Lung microvascular endothelial cell (primary cell): ENCODE measurements at regions not wholly inside any gene's neighbourhood (a gene's known extent, or its start where the extent isn't known, plus 50 kb on each side); places are given as distances from the start of the nearest gene placed in this dataset.

Experiments
- DNase-seq, 2 donors: peaks; one replicate each; pipeline versions ENCODE4 v3.0.0 to v3.0.0-alpha.2; 2010; ENCODE audit warnings: low read depth in 2 of 2

- DNase-seq: no peak
Measured at GRCh38 chr16:35377142-35377541, 1917.7 kb downstream of the TP53TG3F start.

DNA sequence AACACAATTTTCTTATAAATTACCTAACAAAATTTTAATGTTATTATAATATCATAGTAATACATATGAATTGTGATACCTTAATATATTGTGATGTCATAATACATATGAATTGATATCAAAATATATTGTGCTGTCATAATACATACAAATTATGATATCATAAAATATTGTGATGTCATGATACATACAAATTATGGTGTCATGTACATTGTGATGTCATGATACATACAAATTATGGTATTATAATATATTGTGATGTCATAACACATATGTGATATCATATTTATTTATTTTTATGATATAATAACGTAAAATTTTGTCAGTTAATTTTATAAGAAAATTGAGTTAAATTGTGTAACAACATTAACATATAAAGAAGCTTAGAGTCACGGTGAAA, 1927.2 kb downstream of the TP53TG3F start:
- DNase-seq: no peak

DNA sequence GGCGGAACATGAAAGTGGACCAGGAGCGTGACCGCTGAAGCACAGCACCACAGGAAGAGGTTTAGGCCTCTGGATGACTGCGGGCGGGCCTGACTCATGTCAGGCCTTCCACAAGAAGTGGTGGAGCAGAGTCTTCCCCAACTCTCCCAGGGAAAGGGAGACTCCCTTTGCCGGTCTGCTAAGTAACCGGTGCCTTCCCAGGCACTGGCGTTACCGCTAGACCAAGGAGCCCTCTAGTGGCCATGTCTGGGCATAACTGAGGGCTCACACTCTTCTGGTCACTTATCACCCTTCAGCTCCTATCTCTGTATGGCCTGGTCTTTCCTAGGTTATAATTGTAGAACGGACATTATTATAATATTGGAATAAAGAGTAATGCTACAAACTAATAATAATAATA, 1931.9 kb downstream of the TP53TG3F start:
- peak; percentile 16 to 36 for DNase-seq

- no peak for DNase-seq
Measured at GRCh38 chr16:35398180-35398579, 1938.8 kb downstream of the TP53TG3F start.

DNA sequence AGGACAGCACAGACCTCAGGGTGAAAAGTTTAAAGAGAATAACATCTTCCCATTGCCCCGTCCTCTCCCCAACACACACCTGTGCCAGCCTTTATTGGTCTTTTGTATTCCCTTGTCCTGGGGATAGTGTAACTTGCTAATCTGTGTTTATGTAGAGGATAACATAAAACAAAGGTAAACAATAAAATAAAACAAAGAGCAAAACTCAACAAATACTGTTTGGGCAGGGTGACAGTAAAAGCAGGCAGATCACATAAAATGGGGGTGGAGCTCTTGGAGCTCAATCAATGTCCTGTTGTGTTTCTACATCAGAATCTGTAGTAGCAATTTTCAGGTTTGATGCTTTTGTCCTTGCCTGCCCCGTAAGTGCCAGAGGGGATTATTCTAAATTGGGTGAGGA, 1939.7 kb downstream of the TP53TG3F start:
- no peak for DNase-seq

DNA sequence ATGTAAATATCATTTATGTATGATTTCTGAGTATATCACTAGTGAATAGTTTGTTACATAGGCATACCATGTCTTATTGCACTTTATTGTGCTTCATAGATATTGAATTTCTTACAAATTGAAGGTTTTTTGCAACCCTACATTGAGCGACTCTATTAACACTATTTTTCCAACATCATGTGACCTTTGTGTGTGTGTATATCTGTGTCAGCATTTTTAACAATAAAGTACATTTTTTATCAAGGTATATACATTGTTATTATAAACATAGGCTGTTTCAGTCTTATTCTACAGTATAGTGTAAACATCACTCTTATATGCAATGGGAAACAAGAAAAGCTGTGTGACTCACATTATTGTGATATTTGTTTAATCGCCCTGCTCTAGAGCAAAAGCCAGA, 1944.9 kb downstream of the TP53TG3F start:
- DNase-seq: no peak

DNA sequence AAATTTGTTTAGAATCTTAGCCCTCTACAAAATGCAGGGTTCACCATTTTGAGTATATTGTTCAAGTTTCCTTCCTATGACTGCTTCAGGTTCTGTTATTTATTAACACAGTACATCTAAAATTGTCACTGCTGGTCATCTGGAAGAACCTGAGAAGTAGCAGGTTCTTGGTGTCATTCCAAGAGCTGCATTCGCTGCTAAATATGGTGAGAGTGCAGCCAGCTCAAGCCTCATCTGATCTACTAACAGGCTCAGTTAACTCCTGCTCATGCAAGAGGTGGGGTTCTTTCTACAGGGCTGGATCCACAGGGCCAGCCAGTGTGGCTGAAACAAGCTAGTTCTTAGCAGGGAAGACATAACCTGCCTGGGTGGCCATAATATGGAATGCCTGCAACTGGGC, 1946.1 kb downstream of the TP53TG3F start:
- DNase-seq: no peak

- no peak for DNase-seq
Measured at GRCh38 chr16:35409503-35409902, 1950.1 kb downstream of the TP53TG3F start.

DNA sequence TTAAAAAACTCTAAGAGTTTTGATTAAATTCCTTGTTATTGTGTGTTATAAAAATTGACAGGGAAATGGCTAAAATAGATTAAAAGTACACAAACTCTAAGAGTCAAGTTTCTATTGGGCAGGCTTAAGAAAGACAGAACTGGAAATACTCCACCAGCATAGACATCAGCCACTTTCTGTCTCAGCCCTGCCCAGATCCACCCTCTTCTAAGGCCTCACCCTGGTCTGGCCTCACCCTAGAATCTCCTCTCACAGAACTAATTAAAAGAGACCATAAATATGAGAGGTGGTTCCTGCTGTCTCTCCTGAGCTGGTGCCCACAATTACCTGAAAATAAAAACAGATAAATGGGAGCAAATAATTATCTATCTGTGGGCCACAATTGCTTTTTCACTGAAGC, 1951.0 kb downstream of the TP53TG3F start:
- DNase-seq: no peak

- DNase-seq: no peak
Measured at GRCh38 chr16:35411156-35411555, 1951.7 kb downstream of the TP53TG3F start.

- DNase-seq: no peak
Measured at GRCh38 chr16:35414139-35414538, 1954.7 kb downstream of the TP53TG3F start.

DNA sequence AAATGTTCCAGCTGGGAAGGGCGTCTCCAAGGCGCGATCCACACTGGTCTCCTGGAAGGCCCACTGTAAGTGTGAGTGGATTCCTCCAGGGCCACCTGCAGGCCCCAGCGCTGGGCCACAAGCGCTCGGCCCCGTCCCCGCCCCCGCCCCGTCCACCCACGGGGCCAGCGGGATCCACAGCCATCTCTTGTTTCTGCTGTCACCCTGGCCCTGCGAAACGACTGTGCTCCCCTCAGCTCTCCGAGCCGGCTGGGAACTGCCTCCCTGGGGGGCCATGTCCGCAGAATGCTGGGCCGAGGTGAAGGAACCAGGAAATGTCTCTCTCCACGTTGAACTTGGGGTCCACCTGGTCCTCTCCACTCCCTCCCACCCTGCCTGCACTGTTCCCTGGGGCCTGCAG, 1955.2 kb downstream of the TP53TG3F start:
- no peak for DNase-seq

DNA sequence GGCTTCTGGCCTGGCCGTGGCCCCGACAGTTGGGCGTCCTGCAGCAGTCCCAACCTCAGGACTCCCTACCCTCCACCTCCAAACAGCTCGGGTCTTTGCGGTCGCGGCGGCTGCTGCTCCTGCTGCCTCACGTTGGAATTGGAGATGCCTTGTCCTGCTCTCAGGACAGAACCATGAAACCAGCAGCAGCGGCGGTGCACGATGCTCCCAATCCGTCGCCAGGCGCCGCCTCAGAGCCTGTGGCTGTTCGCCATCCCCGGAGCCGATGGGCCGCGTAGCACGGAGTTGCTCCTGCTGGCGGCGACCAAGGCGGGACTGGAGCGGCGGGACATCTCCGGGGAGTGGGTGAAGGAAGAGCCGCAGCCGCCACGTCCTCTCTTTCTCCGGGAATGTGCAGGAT, 1965.9 kb downstream of the TP53TG3F start:
- DNase-seq: no peak

- no peak for DNase-seq
Measured at GRCh38 chr16:35431829-35432663, 1972.6 kb downstream of the TP53TG3F start.

DNA sequence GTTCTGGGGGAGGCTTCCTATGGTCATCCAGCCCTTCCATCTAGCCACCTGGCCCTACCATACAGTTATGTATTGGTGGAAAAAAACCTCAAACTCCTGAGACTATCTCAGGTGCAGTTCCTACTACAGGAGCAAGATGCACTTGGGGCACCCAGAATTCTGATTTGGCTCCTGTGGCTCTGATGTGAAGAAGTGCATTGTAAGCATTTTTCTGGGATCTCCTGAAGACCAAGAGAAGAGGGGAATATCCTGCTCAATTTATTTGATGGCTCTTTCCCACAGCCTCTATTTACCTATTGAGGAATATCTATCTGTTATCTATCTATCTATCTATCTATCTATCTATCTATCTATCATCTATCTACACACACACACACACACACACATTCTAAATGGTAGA, 1981.5 kb downstream of the TP53TG3F start:
- no peak for DNase-seq

DNA sequence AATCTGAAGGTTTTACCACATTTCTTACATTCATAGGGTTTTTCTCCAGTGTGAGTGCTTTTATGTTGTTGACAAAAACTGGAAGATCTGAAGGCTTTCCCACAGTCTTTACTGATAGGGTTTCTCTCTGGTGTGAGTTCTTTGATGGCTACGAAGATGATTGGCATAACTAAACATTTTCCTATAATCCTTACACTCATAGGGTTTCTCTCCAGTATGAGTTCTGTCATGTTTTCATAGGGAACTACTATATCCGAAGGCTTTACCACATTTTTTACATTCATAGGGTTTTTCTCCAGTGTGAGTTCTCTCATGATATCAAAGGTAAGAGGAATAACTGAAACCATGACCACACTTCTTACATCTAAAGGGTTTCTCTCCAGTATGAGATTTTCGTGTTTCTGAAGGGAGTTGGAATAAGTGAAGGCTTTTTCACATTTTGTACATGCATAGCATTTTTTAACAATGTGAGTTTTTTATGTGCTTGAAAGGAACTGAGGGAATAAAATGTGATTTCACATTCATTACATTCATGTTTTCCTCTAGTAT, 1987.7 kb downstream of the TP53TG3F start:
- DNase-seq: no peak

- DNase-seq: no peak
Measured at GRCh38 chr16:35449663-35450062, 1990.3 kb downstream of the TP53TG3F start.

DNA sequence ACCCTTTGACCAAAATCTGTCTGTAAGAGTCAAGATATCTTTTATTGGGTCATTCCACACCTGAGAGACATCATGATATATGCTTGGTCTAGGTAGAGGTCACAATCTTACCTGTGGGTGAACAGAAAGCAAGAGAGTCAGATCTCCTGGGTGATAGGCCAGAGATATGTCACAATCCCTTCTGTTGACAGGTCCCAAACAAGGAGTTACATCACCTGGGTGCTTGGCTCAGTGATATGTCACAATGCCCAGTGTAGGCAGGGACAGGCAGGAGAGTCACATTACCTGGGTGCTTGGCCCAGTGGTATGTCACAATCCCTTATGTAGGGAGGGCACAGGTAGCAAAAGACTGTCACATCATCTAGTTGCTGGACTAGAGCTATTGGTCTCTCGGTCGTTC, 1991.2 kb downstream of the TP53TG3F start:
- DNase-seq: no peak

DNA sequence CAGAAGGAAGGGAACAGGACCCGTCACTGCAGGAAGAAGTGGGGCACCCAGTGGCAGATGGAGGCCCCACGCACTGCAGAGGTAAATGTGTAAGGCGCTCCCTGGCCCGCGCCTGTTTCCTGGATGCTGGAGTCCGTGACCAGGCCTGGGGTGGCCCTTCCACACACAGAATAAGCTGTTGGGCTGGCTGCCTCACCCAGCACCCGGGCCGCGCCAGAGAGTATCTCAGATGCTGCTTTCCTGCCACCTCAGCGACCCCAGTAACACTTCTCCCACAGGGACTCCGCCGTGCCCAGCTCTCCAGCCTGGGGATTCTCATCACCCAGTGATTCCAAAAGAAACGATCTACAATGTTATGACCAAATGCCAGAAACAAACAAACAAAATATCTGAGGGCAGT, 1993.1 kb downstream of the TP53TG3F start:
- no peak for DNase-seq

DNA sequence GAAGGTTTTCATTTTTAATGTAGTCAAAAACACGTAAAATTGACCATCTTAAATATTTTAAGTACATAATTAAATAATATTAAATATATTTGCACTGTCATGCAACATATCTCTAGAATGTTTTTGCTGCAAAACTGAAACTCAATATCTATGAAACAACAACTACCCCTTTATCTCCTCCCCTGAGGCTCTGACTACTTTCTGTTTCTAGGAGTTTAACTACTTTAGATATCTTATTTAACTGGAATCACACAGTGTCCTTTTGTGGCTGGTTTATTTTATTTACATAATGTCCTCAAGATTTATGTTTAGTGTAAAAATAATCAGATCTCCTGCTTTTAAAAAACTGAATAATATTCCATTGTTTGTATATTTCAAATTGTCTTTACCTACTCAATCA, 2003.9 kb downstream of the TP53TG3F start:
- no peak for DNase-seq

- DNase-seq: no peak
Measured at GRCh38 chr16:35480361-35480760, 2020.9 kb downstream of the TP53TG3F start.

- DNase-seq: no peak
Measured at GRCh38 chr16:35480988-35481387, 2021.6 kb downstream of the TP53TG3F start.

DNA sequence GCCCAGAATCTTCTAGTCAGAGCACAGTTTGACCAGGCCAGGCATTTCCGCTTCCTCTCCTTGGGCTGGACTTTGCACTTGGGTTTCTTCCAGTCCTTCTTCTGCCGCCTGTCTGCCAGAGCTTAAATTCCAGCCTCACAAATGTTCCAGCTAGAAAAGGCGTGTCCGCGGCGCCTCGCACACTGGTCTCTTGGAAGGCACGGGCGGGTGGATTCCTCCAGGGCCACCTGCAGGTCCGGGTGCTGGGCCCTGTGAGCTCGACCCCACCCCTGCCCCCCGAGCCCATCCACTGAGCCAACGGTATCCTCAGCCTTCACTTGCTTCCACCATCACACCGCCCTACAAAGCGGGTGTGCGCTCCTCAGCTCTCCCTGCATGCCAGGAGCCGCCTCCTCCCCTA, 2026.5 kb downstream of the TP53TG3F start:
- no peak for DNase-seq
